HG03196 (cell line): ENCODE measurements at regions not wholly inside any gene's neighbourhood (a gene's known extent, or its start where the extent isn't known, plus 50 kb on each side); places are given as distances from the start of the nearest gene placed in this dataset.

Source experiments
- ATAC-seq: cut with Tn5 transposase; IDR thresholded peaks from one replicate; pipeline ENCODE4 v1.9.1; 2021; ENCODE audit not compliant: unreplicated experiment

- no peak for ATAC-seq
Observed at GRCh38 chr2:216745453-216745852, 50.1 kb upstream of the IGFBP5 start.
